Stromal cell of bone marrow (primary cell): ENCODE measurements at regions not wholly inside any gene's neighbourhood (a gene's known extent, or its start where the extent isn't known, plus 50 kb on each side); places are given as distances from the start of the nearest gene placed in this dataset.
"Not testable (repeated sequence)": the region's sequence is repeated elsewhere in the genome, so short reads cannot be mapped to it uniquely, and the experiment has no call there.

Experiments used
- DNase-seq: peaks from one replicate; pipeline ENCODE4 v3.0.0-alpha.2; 2012; ENCODE audit warnings: low read depth

- no peak for DNase-seq
Observed at GRCh38 chr1:238451781-238452310, 561.1 kb upstream of the ZP4 start.

GRCh38 chr1:238450976-238451375 lies 560.3 kb upstream of the ZP4 start:
- no peak for DNase-seq

- DNase-seq = no peak
Observed at GRCh38 chr1:238443687-238444086, 553.0 kb upstream of the ZP4 start.

- DNase-seq = no peak
Observed at GRCh38 chr1:238439511-238439910, 548.8 kb upstream of the ZP4 start.

- DNase-seq = no peak
Observed at GRCh38 chr1:238438311-238439270, 547.9 kb upstream of the ZP4 start.

GRCh38 chr1:238429703-238430102 lies 539.0 kb upstream of the ZP4 start:
- DNase-seq = not testable (repeated sequence)

- no peak for DNase-seq
Observed at GRCh38 chr1:238419209-238419608, 528.5 kb upstream of the ZP4 start.

- peak; percentile 88 for DNase-seq
Observed at GRCh38 chr1:238409932-238410331, 519.2 kb upstream of the ZP4 start.

GRCh38 chr1:238409191-238409850 lies 518.6 kb upstream of the ZP4 start:
- peak; percentile 97 for DNase-seq

GRCh38 chr1:238408737-238409136 lies 518.0 kb upstream of the ZP4 start:
- no peak for DNase-seq

- DNase-seq = no peak
Observed at GRCh38 chr1:238406098-238406860, 515.6 kb upstream of the ZP4 start.

GRCh38 chr1:238404921-238405320 lies 514.2 kb upstream of the ZP4 start:
- no peak for DNase-seq

- DNase-seq = no peak
Observed at GRCh38 chr1:238404481-238404880, 513.8 kb upstream of the ZP4 start.

GRCh38 chr1:238401144-238401543 lies 510.4 kb upstream of the ZP4 start:
- DNase-seq = no peak

- DNase-seq = no peak
Observed at GRCh38 chr1:238399558-238399957, 508.8 kb upstream of the ZP4 start.

- DNase-seq = no peak
Observed at GRCh38 chr1:238396140-238396539, 505.4 kb upstream of the ZP4 start.

GRCh38 chr1:238384381-238384780 lies 493.7 kb upstream of the ZP4 start:
- no peak for DNase-seq

- no peak for DNase-seq
Observed at GRCh38 chr1:238380167-238380566, 489.4 kb upstream of the ZP4 start.

GRCh38 chr1:238379446-238379845 lies 488.7 kb upstream of the ZP4 start:
- not testable (repeated sequence) for DNase-seq

GRCh38 chr1:238377280-238377919 lies 486.7 kb upstream of the ZP4 start:
- no peak for DNase-seq

- no peak for DNase-seq
Observed at GRCh38 chr1:238370599-238370998, 479.9 kb upstream of the ZP4 start.
